PC-3 (cell line): ENCODE measurements at regions not wholly inside any gene's neighbourhood (a gene's known extent, or its start where the extent isn't known, plus 50 kb on each side); places are given as distances from the start of the nearest gene placed in this dataset.
A peak's percentile ranks its signal among the peaks of the same experiment; 100 is the strongest.

Source experiments
- ATAC-seq: fragments of 200-7000 bp; cut with Tn5 transposase; 2 replicates; pipeline ENCODE4 v1.9.1; 2020; ENCODE audit warnings: mild to moderate bottlenecking, moderate library complexity
- BruUV-seq: library from RNA; stranded (reverse); fragments of 400-500 nt; replicated peaks from 2 replicates; lab custom pipeline; 2021; lab: Mats Ljungman, UMichigan
- CTCF ChIA-PET: fragments of 300-600 bp; sonication (Branson Sonifier 250); formaldehyde crosslinking; loops from one replicate; lab custom pipeline; 2022; ENCODE audit warnings: antibody characterized with exemption; lab: Charles Lee
- POLR2A ChIA-PET: fragments of 300-600 bp; sonication (Branson Sonifier 250); formaldehyde crosslinking; loops from one replicate; lab custom pipeline; 2022; ENCODE audit warnings: antibody characterized with exemption; ENCODE audit not compliant: unreplicated experiment; lab: Charles Lee
- DNase-seq: peaks from one replicate; pipeline ENCODE4 v3.0.0-alpha.2; 2015
- H2AFZ ChIP-seq: fragments of 300-600 bp; sonication (generic); 2 replicates; pipeline ENCODE4 v1.6.0; 2016; ENCODE audit warnings: antibody characterized with exemption, low read length
- H3F3A ChIP-seq: fragments of 300-600 bp; sonication (generic); one replicate; pipeline ENCODE4 v1.6.0; 2017; ENCODE audit warnings: antibody characterized with exemption, low read length, control low read depth, mild to moderate bottlenecking; ENCODE audit not compliant: unreplicated experiment
- H3K27ac ChIP-seq: fragments of 300-600 bp; sonication (generic); 2 replicates; pipeline ENCODE4 v1.5.1; 2016; ENCODE audit warnings: mild to moderate bottlenecking, low read length
- H3K27me3 ChIP-seq: fragments of 300-600 bp; sonication (generic); 2 replicates; pipeline ENCODE4 v1.6.1; 2016; ENCODE audit warnings: low read length, mixed read lengths
- H3K36me3 ChIP-seq: fragments of 300-600 bp; sonication (generic); 2 replicates; pipeline ENCODE4 v1.6.1; 2016; ENCODE audit warnings: low read depth, mixed run types, low read length, mixed read lengths
- H3K4me1 ChIP-seq: fragments of 300-600 bp; sonication (generic); 2 replicates; pipeline ENCODE4 v1.5.1; 2016; ENCODE audit warnings: low read length; ENCODE audit not compliant: insufficient read depth
- H3K4me2 ChIP-seq: fragments of 300-600 bp; sonication (generic); 2 replicates; pipeline ENCODE4 v1.6.0; 2016; ENCODE audit warnings: low read length
- H3K4me3 ChIP-seq: fragments of 300-600 bp; sonication (generic); 2 replicates; pipeline ENCODE4 v1.5.1; 2016; ENCODE audit warnings: mild to moderate bottlenecking, low read length, mixed read lengths
- H3K79me2 ChIP-seq: fragments of 300-600 bp; sonication (generic); 2 replicates; pipeline ENCODE4 v1.6.1; 2017; ENCODE audit warnings: low read length, mixed read lengths
- H3K9ac ChIP-seq: fragments of 300-600 bp; sonication (generic); 2 replicates; pipeline ENCODE4 v1.6.0; 2016; ENCODE audit warnings: mild to moderate bottlenecking, low read length
- H3K9me2 ChIP-seq: fragments of 300-600 bp; sonication (generic); replicated peaks from 2 replicates; pipeline ENCODE4 v1.6.1; 2016; ENCODE audit warnings: mixed run types, low read length, mixed read lengths
- H3K9me3 ChIP-seq: fragments of 300-600 bp; sonication (generic); 2 replicates; pipeline ENCODE4 v1.6.1; 2016; ENCODE audit warnings: low read length, mixed read lengths
- H4K20me1 ChIP-seq: fragments of 300-600 bp; sonication (generic); 2 replicates; pipeline ENCODE4 v1.6.1; 2016; ENCODE audit warnings: low read length, mixed read lengths
- CTCF ChIP-seq: fragments of 300-600 bp; sonication (generic); conservative IDR thresholded peaks from 2 replicates; pipeline ENCODE4 v1.5.1; 2017; ENCODE audit warnings: antibody characterized with exemption, low read depth, mild to moderate bottlenecking, low read length
- EZH2 ChIP-seq: fragments of 300-600 bp; sonication (generic); IDR thresholded peaks from one replicate; pipeline ENCODE4 v1.6.1; 2017; ENCODE audit warnings: antibody characterized with exemption, mild to moderate bottlenecking, low read length; ENCODE audit not compliant: unreplicated experiment
- EZH2phosphoT487 ChIP-seq: fragments of 300-600 bp; sonication (generic); IDR thresholded peaks from 2 replicates; pipeline ENCODE4 v1.6.1; 2018; ENCODE audit warnings: mild to moderate bottlenecking, antibody characterized with exemption, low read length, borderline replicate concordance
- intact Hi-C: fragments of 100-400 bp; cut with micrococcal nuclease; formaldehyde crosslinking; loops from 2 replicates; pipeline ENCODE4 v1.9.0; 2023

GRCh38 chr4:89640620-89641366 lies 196.2 kb downstream of the SNCA start:
- H3K36me3 ChIP-seq: no peaks in the 10 kb centered on the region
- no peaks in the 10 kb centered on the region for H4K20me1 ChIP-seq
- H2AFZ ChIP-seq: no peak overlapping the region
- no peak overlapping the region for H3K4me3 ChIP-seq
- ChIA-PET CTCF (interaction anchor here (0.6 kb wide), 2 partner anchors 8 to 27 kb away, joined by 3 to 8 read pairs; no protein-coding TSS in a partner anchor), POLR2A (no interaction called here)
- no peaks in the 10 kb centered on the region for H3K79me2 ChIP-seq
- no peak for TF ChIP-seq EZH2
- TF ChIP-seq CTCF: peak; percentile 47
- no peaks in the 10 kb centered on the region for H3K9me2 ChIP-seq
- ATAC-seq: no peak; the same call in 1 of the 2 replicates
- H3F3A ChIP-seq: no peaks in the 10 kb centered on the region
- intact Hi-C loops: no loop called here
- peak; percentile 10 for DNase-seq
- no peak overlapping the region for H3K27ac ChIP-seq
- no TSS peak for BruUV-seq
- H3K4me2 ChIP-seq: no peak overlapping the region
- H3K4me1 ChIP-seq: no peaks in the 10 kb centered on the region
- H3K9me3 ChIP-seq: no peaks in the 10 kb centered on the region
- peaks cover 23% of the 10 kb centered on the region for H3K27me3 ChIP-seq
- H3K9ac ChIP-seq: no peak overlapping the region

- BruUV-seq: no TSS peak
- Histone ChIP-seq H2AFZ (no peak overlapping the region), H3K9me2 (no peaks in the 10 kb centered on the region), H3K27me3 (peaks cover 20% of the 10 kb centered on the region), H4K20me1 (no peaks in the 10 kb centered on the region), H3K4me1 (no peaks in the 10 kb centered on the region), H3K9me3 (no peaks in the 10 kb centered on the region), H3K27ac (no peak overlapping the region), H3K4me2 (no peak overlapping the region), H3K79me2 (no peaks in the 10 kb centered on the region), H3K4me3 (no peak overlapping the region), H3K9ac (no peak overlapping the region), H3K36me3 (no peaks in the 10 kb centered on the region), H3F3A (no peaks in the 10 kb centered on the region)
- TF ChIP-seq EZH2 (no peak), CTCF (no peak), EZH2phosphoT487 (no peak)
- intact Hi-C loops: no loop called here
- CTCF ChIA-PET: no interaction called here
- POLR2A ChIA-PET: no interaction called here
- ATAC-seq: no peak
- no peak for DNase-seq
These were observed 197.6 kb downstream of the SNCA start for GRCh38 chr4:89639395-89639794.

DNA sequence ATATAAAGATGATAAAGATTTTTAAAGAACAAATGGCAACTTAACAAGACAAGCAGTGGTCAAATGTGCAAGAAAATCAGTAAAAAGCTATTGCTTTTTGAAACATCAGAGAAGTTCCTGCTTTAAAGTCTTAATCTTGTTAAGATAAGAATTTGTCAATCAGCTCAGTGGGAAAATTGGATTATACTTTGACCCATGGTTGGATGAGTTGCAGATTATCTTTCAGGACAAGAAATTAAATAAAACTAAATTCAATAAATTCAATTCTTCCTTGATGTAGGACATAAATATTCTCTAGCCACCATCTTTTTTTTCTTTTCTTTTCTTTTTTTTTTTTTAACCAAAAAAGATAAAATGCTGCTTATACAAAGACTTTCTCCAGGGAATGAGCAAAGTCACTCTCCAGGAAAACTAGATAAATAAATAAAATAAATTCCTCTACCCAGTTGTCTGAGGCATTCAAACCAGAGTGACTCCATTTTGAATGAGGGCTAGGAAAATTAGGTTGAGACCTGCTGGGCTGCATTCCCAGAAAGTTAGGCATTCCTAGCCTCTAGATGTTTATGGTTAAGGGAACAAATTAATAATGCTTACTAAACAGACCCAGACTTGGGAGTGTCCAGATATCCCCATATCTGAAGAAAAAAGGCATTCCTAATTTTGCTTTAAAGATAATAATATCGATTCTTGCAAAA lies 211.2 kb downstream of the SNCA start:
- Histone ChIP-seq H3K27me3 (peaks cover 43% of the 10 kb centered on the region), H3K4me2 (no peak overlapping the region), H4K20me1 (no peaks in the 10 kb centered on the region), H3K4me1 (no peaks in the 10 kb centered on the region), H3K36me3 (no peaks in the 10 kb centered on the region), H3F3A (no peaks in the 10 kb centered on the region), H3K9me2 (no peaks in the 10 kb centered on the region), H3K79me2 (no peaks in the 10 kb centered on the region), H3K9me3 (no peaks in the 10 kb centered on the region), H3K4me3 (no peak overlapping the region), H3K27ac (no peak overlapping the region), H2AFZ (no peak overlapping the region), H3K9ac (no peak overlapping the region)
- CTCF ChIA-PET: no interaction called here
- BruUV-seq: no TSS peak
- intact Hi-C loops: no loop called here
- POLR2A ChIA-PET: no interaction called here
- DNase-seq: no peak
- no peak for ATAC-seq
- TF ChIP-seq CTCF: no peak
- no peak for TF ChIP-seq EZH2
- no peak for TF ChIP-seq EZH2phosphoT487
